GM10248 (cell line): ENCODE measurements at regions not wholly inside any gene's neighbourhood (a gene's known extent, or its start where the extent isn't known, plus 50 kb on each side); places are given as distances from the start of the nearest gene placed in this dataset.

ENCODE experiments used
- CTCF ChIA-PET: fragments of 300-600 bp; sonication (Branson Sonifier 250); formaldehyde crosslinking; extraction: SDS; loops from one replicate; lab custom pipeline; 2021; ENCODE audit warnings: antibody characterized with exemption; lab: Yijun Ruan, JAX
- POLR2A ChIA-PET: fragments of 350-650 bp; sonication (Branson Sonifier 250); formaldehyde crosslinking; extraction: SDS; loops from one replicate; lab custom pipeline; 2020; ENCODE audit warnings: antibody characterized with exemption; lab: Yijun Ruan, JAX
- DNase-seq: peaks from one replicate; pipeline ENCODE4 v3.0.0; 2012; ENCODE audit errors: extremely low spot score
- CTCF ChIP-seq: IDR thresholded peaks from 2 replicates; pipeline ENCODE4 v1.5.1; 2012; ENCODE audit warnings: mild to moderate bottlenecking, low read depth; ENCODE audit errors: extremely low read depth, missing control alignments, control extremely low read depth

- ChIA-PET CTCF (no interaction called here), POLR2A (no interaction called here)
- TF ChIP-seq CTCF: no peak
- no peak for DNase-seq
These were observed 214.2 kb downstream of the MREG start for GRCh38 chr2:215799194-215799593.

- DNase-seq: no peak
- POLR2A ChIA-PET: no interaction called here
- CTCF ChIA-PET: interaction anchor here (0.8 kb wide), 1 partner anchor 31 kb away, joined by 3 read pairs; no protein-coding TSS in a partner anchor
- no peak for TF ChIP-seq CTCF
These were observed 215.7 kb downstream of the MREG start for GRCh38 chr2:215797676-215798075.

- ChIA-PET POLR2A (no interaction called here), CTCF (interaction anchor here (0.7 to 3.0 kb wide), 2 partner anchors 10 kb away, joined by 3 to 13 read pairs; no protein-coding TSS in a partner anchor)
- no peak for DNase-seq
- no peak for TF ChIP-seq CTCF
These were observed 217.1 kb downstream of the MREG start for GRCh38 chr2:215796140-215796855.

- ChIA-PET CTCF (interaction anchor here (1.1 to 3.0 kb wide), 7 partner anchors 9 to 136 kb away, joined by 3 to 13 read pairs (median 4); no protein-coding TSS in a partner anchor), POLR2A (no interaction called here)
- TF ChIP-seq CTCF: no peak
- DNase-seq: no peak
These were observed 218.4 kb downstream of the MREG start for GRCh38 chr2:215794829-215795546.

GRCh38 chr2:215793747-215794595 is 219.4 kb downstream of the MREG start:
- CTCF ChIA-PET: interaction anchor here (1.1 to 3.0 kb wide), 6 partner anchors 8 to 137 kb away, joined by 3 to 13 read pairs (median 4); no protein-coding TSS in a partner anchor
- DNase-seq: no peak

More at GRCh38 chr2:215793747-215794595, 219.4 kb downstream of the MREG start:
- no peak for TF ChIP-seq CTCF
- POLR2A ChIA-PET: no interaction called here
